ENCODE measurements at regions not wholly inside any gene's neighbourhood (a gene's known extent, or its start where the extent isn't known, plus 50 kb on each side); places are given as distances from the start of the nearest gene placed in this dataset.
"Not testable (repeated sequence)": the region's sequence is repeated elsewhere in the genome, so short reads cannot be mapped to it uniquely, and the experiment has no call there.

- no peak for DNase-seq (ENCODE audit: low read depth)
- no peak overlapping the region for H3K4me3 ChIP-seq (ENCODE audit: low read depth, low read length)
- TF ChIP-seq CTCF (IDR thresholded peaks at IDR 0.05; ENCODE audit: control insufficient read depth, extremely low read depth, insufficient read depth): no peak
Measured at GRCh38 chr9:84521208-84521607, 148.3 kb upstream of the NTRK2 start.

GRCh38 chr9:84526211-84526610, 143.3 kb upstream of the NTRK2 start:
- DNase-seq (ENCODE audit: low read depth): not testable (repeated sequence)

GRCh38 chr9:84527060-84527720, 142.3 kb upstream of the NTRK2 start:
- not testable (repeated sequence) for H3K4me3 ChIP-seq (ENCODE audit: low read depth, low read length)

More at GRCh38 chr9:84526211-84526610, 143.3 kb upstream of the NTRK2 start:
- not testable (repeated sequence) for H3K4me3 ChIP-seq (ENCODE audit: low read depth, low read length)

GRCh38 chr9:84535973-84536372, 133.6 kb upstream of the NTRK2 start:
- not testable (repeated sequence) for DNase-seq (ENCODE audit: low read depth); H3K4me3 ChIP-seq (ENCODE audit: low read depth, low read length)

More at GRCh38 chr9:84527060-84527720, 142.3 kb upstream of the NTRK2 start:
- DNase-seq (ENCODE audit: low read depth): not testable (repeated sequence)

- DNase-seq (ENCODE audit: low read depth): no peak
- TF ChIP-seq CTCF (IDR thresholded peaks at IDR 0.05; ENCODE audit: control insufficient read depth, extremely low read depth, insufficient read depth): no peak
- H3K4me3 ChIP-seq (ENCODE audit: low read depth, low read length): no peak overlapping the region
Measured at GRCh38 chr9:84538879-84539278, 130.7 kb upstream of the NTRK2 start.

GRCh38 chr9:84542554-84542953, 127.0 kb upstream of the NTRK2 start:
- no peak for TF ChIP-seq CTCF (IDR thresholded peaks at IDR 0.05; ENCODE audit: control insufficient read depth, extremely low read depth, insufficient read depth)
- DNase-seq (ENCODE audit: low read depth): no peak
- H3K4me3 ChIP-seq (ENCODE audit: low read depth, low read length): no peak overlapping the region

- no peak for DNase-seq (ENCODE audit: low read depth)
- TF ChIP-seq CTCF (IDR thresholded peaks at IDR 0.05; ENCODE audit: control insufficient read depth, extremely low read depth, insufficient read depth): no peak
Measured at GRCh38 chr9:84554069-84554664, 115.4 kb upstream of the NTRK2 start.

GRCh38 chr9:84556556-84556955, 113.0 kb upstream of the NTRK2 start:
- no peak for TF ChIP-seq CTCF (IDR thresholded peaks at IDR 0.05; ENCODE audit: control insufficient read depth, extremely low read depth, insufficient read depth)
- no peak for DNase-seq (ENCODE audit: low read depth)
- H3K4me3 ChIP-seq (ENCODE audit: low read depth, low read length): no peak overlapping the region

More at GRCh38 chr9:84554069-84554664, 115.4 kb upstream of the NTRK2 start:
- no peak overlapping the region for H3K4me3 ChIP-seq (ENCODE audit: low read depth, low read length)
